ENCODE measurements at regions not wholly inside any gene's neighbourhood (a gene's known extent, or its start where the extent isn't known, plus 50 kb on each side); places are given as distances from the start of the nearest gene placed in this dataset.

- no peak for DNase-seq
These were observed 252.0 kb upstream of the JAG1 start for GRCh38 chr20:10925767-10926166.

DNA sequence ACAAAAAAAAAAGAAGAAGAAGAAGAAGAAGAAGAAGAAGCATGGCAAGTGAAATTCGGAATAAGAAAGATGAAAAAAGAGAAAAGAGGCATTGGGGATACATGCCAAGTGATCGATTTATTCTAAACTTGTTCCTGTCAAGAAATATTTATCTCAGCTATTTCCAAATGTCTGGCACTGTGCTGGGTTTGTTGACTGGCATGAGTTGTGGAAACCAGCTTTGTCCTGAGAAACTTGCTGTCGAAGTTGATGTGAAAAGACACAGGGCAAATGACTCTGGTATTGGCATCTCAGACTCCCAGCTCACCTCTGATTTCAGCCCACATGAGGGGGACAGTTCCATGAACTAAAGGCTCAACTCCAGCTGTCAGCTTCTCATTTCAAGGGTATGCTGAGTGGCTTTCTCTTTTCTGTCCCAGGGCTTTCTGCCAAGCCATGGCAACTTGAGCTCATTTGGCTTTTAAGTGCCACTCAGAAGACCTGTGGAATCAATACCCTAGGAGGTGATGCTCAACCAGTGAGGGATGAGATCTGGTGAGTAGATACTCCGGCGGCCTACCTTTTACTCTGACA, 253.3 kb upstream of the JAG1 start:
- no peak for DNase-seq

DNA sequence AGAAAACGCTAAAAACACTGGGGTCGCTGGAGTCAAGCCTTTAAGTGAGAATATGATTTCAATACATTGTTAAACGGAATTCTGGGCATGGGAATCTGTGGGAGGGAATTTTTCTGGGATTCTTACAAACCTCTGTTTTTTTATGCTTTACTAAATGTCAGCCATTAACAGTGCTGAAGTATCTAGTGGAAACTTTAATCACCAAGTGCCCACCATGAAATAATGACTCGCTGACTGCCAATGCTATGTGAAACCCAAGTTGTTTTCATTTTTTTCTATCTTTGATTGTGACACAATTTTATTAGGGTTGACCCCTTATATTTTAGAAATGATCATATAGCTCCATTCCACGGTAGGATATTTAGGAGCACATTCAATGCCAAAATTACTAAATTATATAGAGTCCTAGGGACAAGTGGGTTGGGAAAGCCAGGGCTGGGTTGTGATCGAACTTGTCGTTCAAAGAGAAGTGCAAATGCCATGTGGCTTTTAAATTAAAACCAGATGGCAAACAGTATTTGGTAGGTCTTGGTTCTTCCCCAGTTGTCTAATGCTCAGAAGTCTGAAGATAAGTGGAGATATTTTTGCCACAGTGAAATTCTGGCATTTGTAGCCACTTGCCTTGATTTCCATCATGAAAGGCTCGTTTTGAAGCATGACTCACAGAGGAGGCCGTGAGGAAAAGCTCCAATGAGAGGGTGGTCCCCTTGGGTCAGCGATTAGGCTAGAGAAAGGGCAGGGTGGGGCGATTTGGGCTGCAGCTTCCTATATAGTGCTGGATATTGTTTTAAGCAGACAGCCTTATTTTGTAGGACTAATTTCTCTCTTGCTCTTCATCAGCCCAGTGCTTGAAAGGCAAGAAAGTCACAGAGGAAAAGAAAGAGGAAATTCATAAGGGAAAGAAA, 254.4 kb upstream of the JAG1 start:
- no peak for DNase-seq

DNA sequence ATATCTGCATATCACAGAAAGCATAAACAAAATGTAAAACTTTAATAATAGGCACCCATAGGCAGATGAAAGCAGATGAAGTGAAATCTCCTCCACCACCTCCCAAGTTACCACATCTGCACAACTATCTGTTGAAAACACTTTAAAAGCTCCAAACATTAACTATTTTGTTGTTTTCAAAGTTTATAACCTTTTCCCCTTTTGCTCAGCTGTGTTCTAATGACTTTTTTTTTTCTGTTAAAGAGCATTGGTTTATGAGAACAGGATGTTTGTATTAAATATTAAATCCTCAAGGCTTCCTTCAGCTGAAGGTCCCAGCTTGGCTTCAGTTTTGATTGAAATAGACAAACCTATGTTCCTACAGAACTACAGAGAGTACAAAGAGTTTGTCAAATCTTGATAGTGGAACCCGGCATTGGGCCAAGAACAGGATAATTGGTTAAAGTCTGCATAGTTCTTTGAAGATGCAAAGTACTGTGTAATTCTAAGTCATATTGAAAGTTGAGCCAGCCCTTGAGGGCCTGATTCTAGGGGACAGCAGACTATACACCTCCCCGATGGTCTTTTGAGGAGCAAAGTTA, 255.1 kb upstream of the JAG1 start:
- no peak for DNase-seq

- DNase-seq, result no peak
These were observed 262.0 kb upstream of the JAG1 start for GRCh38 chr20:10935658-10936402.

DNA sequence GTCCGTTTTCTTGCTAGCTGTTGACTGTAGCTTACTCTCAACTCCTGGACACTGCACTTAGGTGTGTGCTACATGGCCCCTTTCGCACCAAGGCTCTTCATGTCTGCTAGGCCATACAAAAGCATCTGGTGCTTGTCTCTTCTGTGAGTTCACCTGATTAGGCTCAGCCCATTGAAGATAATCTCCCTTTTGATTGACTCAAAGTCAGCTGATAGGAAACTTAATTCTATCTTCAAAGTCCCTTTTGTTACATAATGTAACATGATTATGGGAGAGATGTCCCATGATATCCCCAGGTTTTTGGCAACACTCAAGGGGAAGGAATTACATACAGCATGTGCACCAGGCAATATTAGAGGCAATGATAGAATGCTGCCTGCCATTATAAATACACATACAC, 263.0 kb upstream of the JAG1 start:
- DNase-seq, result no peak

DNA sequence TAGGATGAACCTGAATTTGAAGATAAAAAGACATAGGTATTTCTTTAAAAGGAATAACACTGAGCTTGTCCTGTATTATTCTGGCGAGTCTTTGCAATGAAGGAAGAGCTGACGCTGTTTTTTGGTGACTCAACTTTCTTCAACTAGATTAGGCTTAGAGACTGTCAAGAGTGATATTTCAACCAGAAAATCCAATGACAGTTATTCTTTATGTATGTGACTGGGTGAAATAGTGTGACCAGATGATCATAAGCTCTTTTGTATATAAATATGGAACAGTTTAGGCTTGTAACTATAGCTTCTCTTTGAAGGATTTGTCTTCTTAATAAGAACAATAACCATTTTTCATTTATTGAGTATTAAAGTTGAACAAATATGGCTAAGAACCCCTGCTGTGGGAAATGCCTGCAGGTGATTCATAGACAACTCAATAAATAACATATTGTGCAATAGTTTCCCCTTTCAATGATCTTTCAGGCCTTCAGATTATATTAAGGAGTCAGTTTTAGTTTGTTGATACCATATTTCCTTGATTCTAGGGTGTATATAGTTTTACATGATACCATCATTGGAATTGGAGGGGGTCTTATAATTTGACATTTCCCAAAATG, 265.6 kb upstream of the JAG1 start:
- no peak for DNase-seq

GRCh38 chr20:10940941-10941340, 267.1 kb upstream of the JAG1 start:
- no peak for DNase-seq

GRCh38 chr20:10943686-10944265, 270.0 kb upstream of the JAG1 start:
- DNase-seq, result no peak

DNA sequence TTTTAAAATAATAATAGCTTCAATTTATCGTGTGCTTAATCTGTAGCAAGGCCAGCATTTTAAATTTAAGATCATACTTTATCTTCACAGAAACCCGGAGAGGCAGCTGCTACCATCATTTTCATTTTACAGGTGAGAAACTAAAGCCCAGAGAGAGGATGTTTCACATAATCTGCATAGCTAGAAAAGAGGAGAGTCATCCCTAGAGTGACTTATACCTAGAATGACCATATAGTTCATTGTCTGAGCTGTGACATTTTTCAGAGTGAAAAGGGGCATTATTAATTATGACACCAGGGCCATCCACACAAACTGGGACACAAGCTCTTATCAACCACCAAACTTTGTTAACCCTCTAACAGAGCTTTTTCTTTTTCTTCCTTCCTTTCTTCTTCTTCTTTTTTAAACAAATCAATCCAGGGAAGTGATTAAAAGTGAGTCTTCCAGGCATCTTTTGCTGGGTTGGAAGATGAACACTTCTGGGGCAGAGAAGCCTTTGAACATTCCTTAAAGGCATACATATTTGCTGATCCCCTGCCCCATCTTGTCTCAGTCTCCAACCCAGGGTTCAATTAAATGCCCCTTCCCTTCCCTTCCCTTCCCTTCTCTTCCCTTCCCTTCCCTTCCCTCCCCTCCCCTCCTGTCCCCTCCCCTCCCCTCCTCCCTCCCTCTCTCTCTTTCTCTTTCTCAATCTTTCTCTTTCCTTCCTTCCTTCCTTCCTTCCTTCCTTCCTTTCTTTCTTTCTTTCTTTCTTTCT, 272.5 kb upstream of the JAG1 start:
- no peak for DNase-seq

GRCh38 chr20:10947726-10948125, 273.9 kb upstream of the JAG1 start:
- no peak for DNase-seq

DNA sequence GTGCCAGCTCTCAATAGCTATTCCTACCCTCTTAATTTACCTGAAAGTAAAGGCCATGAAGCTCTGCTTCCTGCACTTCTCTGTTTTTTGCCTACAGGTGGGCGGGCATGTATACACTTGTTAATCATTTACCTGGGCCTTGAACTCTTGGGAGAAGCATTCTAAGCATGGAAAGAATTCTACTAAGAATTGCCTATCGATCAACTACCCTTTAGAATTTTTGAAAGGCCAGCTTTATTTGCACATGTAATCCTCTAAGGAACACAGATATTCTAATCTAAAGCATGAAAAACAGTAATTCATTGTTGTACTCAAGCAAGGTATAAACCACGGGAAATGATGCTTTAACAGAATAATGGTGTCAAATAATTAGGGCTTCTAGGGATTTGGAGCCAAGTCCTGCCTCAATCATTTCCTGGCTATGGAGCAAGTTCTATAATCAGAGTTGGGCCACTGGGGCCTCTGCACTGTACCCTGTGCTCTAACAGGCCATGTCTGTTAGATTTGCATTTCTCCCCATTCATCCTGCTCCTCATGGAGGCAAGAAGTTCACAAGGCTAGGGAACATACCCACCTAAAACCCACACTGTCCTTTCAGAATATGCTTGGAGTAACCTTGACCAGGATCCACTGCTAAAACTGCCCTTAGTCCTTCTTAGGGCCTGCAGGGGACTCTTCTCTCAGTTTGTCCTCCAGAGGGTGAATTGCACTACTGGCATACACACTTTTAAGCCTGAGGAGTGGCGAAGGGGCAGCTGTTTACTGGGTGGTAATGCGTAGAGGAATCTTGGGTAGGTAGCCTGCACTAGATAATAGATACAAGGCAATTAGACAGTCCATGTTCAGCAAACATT, 276.4 kb upstream of the JAG1 start:
- no peak for DNase-seq

DNA sequence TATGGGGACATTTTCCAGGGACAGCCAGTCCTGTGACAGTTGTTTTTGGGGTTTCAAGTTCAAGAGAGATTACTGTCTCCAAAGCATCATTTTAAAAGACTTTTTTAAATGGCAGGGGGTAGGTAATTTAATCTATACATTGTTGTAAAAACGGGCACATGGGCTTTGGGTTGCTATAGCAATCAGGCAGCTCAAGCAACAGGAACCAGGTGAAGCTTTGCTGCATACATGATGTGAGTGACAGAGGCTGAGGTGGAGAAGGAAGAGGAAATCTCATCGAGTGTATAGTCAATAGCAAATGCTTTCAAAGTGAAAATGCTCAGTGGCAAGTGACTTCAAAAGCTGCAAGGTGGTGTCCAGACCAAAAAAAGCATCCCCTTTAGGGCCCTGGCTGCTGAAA, 277.4 kb upstream of the JAG1 start:
- no peak for DNase-seq

- DNase-seq, result no peak
These were observed 278.1 kb upstream of the JAG1 start for GRCh38 chr20:10951904-10952303.

DNA sequence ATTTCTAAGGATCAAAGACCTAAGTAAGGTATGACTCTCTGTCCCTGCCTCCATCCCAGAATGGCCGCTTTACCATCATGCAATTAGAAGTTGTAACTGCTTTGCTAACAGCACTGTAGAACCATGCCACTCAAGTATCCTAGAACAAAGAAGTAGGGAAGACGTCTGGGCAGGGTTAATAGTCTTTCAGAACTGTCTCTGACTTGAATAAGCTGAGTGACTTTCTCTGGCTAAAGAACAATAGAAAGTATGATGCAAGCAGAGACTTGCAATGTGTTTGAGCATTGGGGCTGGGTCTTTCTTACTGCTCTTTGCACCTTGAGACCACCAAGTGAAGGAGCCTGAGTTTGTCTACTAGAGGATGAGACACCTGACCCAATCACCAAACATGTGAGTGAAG, 279.6 kb upstream of the JAG1 start:
- DNase-seq, result no peak

- DNase-seq, result no peak
These were observed 280.5 kb upstream of the JAG1 start for GRCh38 chr20:10954137-10954840.

- DNase-seq, result no peak
These were observed 281.2 kb upstream of the JAG1 start for GRCh38 chr20:10954908-10955580.

GRCh38 chr20:10958279-10958678, 284.5 kb upstream of the JAG1 start:
- no peak for DNase-seq

- DNase-seq, result no peak
These were observed 286.6 kb upstream of the JAG1 start for GRCh38 chr20:10960416-10960815.

Measured in CD4-positive, alpha-beta T cell treated with Interleukin-17A for 4 hours (primary cell).